22Rv1 (cell line): ENCODE measurements at regions not wholly inside any gene's neighbourhood (a gene's known extent, or its start where the extent isn't known, plus 50 kb on each side); places are given as distances from the start of the nearest gene placed in this dataset.

Source experiments
- H3K27ac ChIP-seq: fragments of 450-650 bp; 2 replicates; pipeline ENCODE4 v1.5.1; 2017
- ZFX ChIP-seq: fragments of 450-650 bp; IDR thresholded peaks from 2 replicates; pipeline ENCODE4 v1.6.1; 2017; ENCODE audit warnings: antibody characterized with exemption, borderline replicate concordance
- TF ChIP-seq, protein P1 (sequence below): fragments of 450-650 bp; IDR thresholded peaks from 2 replicates; pipeline ENCODE4 v1.5.1; 2017; ENCODE audit warnings: mild to moderate bottlenecking

DNA sequence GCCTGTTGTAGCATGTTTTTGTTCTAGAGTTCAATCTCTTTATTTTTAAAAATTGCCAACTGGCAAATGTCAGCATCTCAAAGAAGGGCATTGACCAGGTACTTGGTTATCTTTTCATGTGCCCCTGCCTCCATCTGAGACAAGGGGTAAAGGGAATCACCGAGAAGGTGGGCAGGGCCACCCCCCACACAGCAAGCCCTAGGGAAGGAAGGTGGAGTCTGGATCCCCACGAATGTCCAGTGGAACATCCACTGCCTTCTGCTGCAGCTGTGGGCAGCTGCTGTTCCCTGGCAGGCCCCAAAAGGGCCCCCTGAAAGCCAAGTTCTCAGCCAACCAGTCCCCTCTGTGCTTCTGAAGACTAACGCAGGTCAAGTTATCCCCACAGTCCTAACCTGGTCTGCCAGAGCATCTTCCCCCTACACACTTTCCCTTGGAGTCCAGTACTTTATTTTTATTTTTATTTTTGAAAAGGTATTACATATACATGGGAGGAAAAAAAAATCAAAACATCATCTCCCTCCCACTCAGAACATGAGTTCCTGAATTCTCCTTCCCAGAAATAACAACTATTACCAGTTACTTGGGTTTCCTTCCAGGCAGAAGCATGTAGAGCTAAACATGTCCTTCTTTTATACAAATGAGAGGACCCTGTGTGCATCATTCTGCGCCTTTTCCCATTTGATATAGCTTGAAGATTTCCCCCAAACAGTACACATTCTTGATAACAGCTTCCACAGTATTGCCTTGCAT is 253.7 kb downstream of the MAFB start:
- TF ChIP-seq ZFX: no peak
- TF ChIP-seq, protein P1, sequence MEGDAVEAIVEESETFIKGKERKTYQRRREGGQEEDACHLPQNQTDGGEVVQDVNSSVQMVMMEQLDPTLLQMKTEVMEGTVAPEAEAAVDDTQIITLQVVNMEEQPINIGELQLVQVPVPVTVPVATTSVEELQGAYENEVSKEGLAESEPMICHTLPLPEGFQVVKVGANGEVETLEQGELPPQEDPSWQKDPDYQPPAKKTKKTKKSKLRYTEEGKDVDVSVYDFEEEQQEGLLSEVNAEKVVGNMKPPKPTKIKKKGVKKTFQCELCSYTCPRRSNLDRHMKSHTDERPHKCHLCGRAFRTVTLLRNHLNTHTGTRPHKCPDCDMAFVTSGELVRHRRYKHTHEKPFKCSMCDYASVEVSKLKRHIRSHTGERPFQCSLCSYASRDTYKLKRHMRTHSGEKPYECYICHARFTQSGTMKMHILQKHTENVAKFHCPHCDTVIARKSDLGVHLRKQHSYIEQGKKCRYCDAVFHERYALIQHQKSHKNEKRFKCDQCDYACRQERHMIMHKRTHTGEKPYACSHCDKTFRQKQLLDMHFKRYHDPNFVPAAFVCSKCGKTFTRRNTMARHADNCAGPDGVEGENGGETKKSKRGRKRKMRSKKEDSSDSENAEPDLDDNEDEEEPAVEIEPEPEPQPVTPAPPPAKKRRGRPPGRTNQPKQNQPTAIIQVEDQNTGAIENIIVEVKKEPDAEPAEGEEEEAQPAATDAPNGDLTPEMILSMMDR: no peak
- no peak overlapping the region for H3K27ac ChIP-seq

DNA sequence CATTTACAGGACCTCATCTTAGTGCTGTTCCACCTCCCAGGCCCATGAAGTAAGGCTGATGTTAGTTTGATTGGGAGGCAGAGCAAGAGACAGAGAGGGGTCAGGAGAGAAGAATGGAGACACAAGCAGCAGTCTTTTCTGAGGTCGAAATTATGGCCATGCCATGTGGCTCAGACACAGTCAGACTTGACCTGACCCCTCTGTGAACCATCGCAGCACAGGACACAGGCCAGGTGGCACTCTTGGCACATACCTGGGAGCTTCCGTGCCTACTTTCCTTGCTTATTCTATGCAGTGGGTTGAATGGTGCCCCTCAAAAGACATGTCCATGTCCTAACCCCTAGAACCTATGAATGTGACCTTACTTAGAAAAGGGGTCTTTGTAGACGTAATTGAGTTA is 254.9 kb downstream of the MAFB start:
- TF ChIP-seq, protein P1: no peak
- no peak for TF ChIP-seq ZFX
- H3K27ac ChIP-seq: no peak overlapping the region

DNA sequence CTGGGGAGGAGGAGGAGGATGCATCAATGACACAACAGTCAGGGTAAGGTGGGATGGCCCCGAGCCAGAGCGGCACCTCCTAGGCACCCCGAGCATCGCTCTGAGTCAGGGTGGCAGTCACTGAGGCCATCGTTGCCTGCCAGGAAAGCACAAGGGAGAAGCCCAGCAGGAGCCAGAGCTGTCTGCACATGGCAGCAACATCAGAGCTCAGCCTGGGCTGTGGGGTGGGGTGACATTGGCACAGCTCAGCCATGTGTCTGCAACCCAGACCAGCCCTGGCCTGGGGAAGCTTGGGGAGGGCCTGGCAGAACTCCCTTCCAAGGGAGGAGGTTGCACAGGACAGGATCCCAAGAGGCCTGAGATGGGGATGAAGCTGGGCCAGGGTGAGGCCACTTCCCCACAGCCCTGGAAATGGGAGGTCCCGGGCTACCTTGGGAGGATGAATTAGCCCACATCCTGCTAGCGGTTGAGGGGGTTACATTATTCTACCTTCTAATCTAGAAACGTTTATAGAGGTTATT is 255.6 kb downstream of the MAFB start:
- H3K27ac ChIP-seq: no peak overlapping the region
- no peak for TF ChIP-seq ZFX
- TF ChIP-seq, protein P1: no peak

DNA sequence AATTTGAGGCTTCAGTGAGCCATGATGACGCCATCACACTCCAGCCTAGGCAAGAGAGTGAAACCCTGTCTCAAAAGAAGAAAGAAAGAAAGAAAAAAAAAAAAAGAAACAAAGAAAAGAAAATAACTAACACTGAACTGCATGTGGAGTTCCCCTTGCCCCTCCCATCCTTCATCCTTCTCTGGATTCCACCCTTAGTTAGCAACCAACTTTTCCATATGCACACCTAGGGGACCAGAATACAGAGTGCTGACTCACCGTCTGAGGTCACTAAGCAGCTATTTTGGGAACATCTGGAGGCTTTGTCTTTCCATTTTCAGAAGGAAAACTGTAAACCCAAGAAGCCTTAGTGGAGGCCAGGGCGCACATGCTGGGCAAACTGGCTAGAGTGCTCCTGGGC is 257.4 kb downstream of the MAFB start:
- TF ChIP-seq, protein P1: no peak
- TF ChIP-seq ZFX: no peak
- no peak overlapping the region for H3K27ac ChIP-seq

DNA sequence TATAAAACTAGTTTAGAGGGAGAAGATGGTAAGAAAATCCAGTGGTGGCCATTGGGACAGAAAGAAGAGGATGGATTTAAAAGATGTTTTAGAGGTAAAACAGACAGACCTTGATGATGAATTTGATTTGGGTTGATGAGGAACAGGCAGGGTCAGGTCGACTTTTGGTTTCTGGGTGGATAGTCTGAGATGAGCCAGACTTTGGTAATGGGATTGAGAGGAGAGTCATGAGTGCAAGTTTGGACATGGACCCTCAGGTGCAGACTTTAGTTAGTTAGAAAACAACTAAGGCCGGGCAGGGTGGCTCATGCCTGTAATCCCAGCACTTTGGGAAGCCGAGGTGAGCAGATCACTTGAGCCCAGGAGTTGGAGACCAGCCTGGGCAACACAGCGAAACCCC is 257.9 kb downstream of the MAFB start:
- H3K27ac ChIP-seq: no peak overlapping the region
- TF ChIP-seq, protein P1: no peak
- TF ChIP-seq ZFX: no peak

DNA sequence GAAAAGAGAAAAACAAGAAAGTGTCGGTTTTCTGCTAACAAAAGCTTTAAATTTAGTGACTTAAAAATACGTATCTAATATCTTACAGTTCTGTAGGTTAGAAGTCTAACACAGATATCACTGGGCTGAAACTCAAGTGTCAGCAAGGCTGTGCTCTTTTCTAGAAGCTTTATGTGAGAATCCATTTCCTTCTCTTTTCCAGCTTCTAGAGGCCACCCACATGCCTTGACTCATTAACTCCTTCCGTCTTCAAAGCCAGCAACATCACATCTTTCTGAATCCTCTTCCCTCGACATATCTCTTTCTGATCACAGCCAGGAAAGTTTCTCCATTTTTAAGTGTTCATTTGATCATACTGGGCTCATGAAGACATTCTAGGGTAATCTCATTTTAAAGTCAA is 262.0 kb downstream of the MAFB start:
- TF ChIP-seq, protein P1: no peak
- no peak for TF ChIP-seq ZFX
- H3K27ac ChIP-seq: no peak overlapping the region

DNA sequence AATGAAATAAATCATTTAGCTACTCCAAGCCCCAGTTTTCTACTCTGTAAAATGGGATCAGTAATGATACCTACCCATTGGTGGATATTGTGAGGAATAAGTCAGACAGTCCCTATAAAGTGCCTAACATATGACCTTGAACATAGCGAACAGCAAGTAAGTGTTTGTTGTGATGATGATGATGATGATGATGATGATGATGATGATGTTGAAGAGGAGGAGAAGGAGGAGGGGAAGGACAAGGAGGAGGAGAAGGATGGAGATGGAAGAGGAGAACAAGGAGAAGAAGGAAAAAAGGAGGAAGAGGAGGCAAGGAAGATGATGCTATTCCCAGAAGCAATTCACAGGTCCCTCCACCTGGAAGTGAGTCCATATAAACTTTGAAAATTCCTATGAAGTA is 264.3 kb downstream of the MAFB start:
- TF ChIP-seq ZFX: no peak
- TF ChIP-seq, protein P1: no peak

More for the DNA sequence above, 264.3 kb downstream of the MAFB start:
- no peak overlapping the region for H3K27ac ChIP-seq
